ENCODE measurements at regions not wholly inside any gene's neighbourhood (a gene's known extent, or its start where the extent isn't known, plus 50 kb on each side); places are given as distances from the start of the nearest gene placed in this dataset.

GRCh38 chrX:117429501-117429900 is 687.1 kb downstream of the KLHL13 start:
- no peak for TF ChIP-seq CTCF (conservative IDR thresholded peaks at IDR 0.05)
- TF ChIP-seq EZH2 (IDR thresholded peaks at IDR 0.05; ENCODE audit: low read depth), result no peak
